GM18873 (cell line): ENCODE measurements at regions not wholly inside any gene's neighbourhood (a gene's known extent, or its start where the extent isn't known, plus 50 kb on each side); places are given as distances from the start of the nearest gene placed in this dataset.
"Not testable (repeated sequence)": the region's sequence is repeated elsewhere in the genome, so short reads cannot be mapped to it uniquely, and the experiment has no call there.

Source experiments
- ATAC-seq: cut with Tn5 transposase; IDR thresholded peaks from one replicate; pipeline ENCODE4 v1.9.1; 2021; ENCODE audit warnings: mild to moderate bottlenecking, moderate library complexity, moderate number of reproducible peaks; ENCODE audit not compliant: unreplicated experiment, low FRiP score

- no peak for ATAC-seq
Observed at GRCh38 chr6:141884850-141885249, 247.9 kb upstream of the GJE1 start.

DNA sequence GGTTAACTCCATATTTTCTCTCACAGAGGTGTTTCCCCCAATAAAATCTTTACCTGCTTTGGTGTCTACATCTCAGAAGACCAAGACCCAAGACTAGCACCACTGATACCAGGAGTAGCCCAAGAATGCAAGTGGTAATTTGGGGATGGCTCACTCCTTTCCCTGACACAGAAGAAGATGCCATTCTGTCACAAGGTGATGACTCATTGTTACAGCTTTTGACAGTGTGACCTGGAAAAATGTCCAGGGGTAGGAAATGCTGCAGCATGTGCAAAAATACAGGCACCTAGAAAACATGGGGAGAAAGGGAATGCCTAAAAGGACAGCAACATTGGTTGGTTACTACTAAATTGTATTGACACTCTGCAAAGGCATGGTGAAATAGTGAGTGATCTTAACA lies 254.0 kb upstream of the GJE1 start:
- no peak for ATAC-seq

GRCh38 chr6:141877275-141877983 lies 255.3 kb upstream of the GJE1 start:
- no peak for ATAC-seq

- no peak for ATAC-seq
Observed at GRCh38 chr6:141874930-141875602, 257.7 kb upstream of the GJE1 start.

- ATAC-seq, result not testable (repeated sequence)
Observed at GRCh38 chr6:141869509-141869908, 263.2 kb upstream of the GJE1 start.

DNA sequence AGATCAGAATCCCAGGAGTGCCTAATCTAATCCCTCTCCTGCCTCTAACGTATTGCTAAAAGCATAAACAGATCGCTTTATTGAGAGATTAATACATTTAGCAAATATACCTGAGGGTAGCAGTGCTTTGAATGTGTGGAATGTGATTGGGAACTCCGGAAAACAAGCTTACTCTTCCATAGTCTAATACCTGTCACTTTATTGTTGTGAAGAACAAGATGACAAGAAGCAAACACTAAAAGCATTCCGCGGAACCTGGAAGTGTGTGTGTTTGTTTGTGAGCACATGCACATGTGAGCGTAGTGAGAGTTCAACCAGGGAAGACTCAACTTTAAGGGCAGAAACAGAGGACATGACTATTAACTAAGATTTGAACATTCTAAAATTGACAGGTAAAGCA lies 265.0 kb upstream of the GJE1 start:
- no peak for ATAC-seq

GRCh38 chr6:141866731-141867497 lies 265.8 kb upstream of the GJE1 start:
- no peak for ATAC-seq

GRCh38 chr6:141851063-141851462 lies 281.7 kb upstream of the GJE1 start:
- no peak for ATAC-seq

GRCh38 chr6:141848029-141848890 lies 284.5 kb upstream of the GJE1 start:
- no peak for ATAC-seq

- ATAC-seq, result no peak
Observed at GRCh38 chr6:141846639-141847038, 286.1 kb upstream of the GJE1 start.

GRCh38 chr6:141843178-141843834 lies 289.4 kb upstream of the GJE1 start:
- no peak for ATAC-seq

- ATAC-seq, result no peak
Observed at GRCh38 chr6:141833001-141833655, 299.6 kb upstream of the GJE1 start.

GRCh38 chr6:141830530-141830929 lies 302.2 kb upstream of the GJE1 start:
- no peak for ATAC-seq

DNA sequence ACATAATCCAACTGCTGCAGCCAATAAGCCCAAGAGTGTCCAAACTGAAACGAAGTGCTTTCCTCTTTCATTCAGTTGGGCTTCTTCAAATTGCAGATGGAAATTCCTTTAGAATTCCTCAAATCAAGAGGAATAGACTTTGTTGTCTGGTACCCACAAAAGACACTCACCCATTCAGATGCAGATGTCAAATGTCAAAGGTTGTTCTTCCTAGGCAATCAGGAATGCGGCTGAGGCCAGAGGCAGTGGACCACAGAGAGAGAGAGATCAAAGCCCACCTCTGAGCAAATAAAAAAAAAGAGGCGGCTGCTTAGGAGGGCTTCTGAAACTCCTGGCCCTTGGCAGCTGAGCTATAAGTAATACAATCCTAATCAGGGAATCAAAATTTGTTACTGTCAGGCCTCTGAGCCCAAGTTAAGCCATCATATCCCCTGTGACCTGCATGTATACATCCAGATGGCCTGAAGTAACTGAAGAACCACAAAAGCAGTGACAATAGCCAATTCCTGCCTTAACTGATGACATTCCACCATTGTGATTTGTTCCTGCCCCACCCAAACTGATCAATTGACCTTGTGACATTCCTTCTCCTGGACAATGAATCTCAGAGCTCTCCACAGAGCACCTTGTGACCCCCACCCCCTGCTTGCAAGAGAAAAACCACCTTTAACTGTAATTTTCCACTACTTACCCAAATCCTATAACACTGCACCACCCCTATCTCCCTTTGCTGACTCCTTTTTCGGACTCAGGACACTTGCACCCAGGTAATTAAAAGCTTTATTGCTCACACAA lies 303.0 kb upstream of the GJE1 start:
- ATAC-seq, result no peak

DNA sequence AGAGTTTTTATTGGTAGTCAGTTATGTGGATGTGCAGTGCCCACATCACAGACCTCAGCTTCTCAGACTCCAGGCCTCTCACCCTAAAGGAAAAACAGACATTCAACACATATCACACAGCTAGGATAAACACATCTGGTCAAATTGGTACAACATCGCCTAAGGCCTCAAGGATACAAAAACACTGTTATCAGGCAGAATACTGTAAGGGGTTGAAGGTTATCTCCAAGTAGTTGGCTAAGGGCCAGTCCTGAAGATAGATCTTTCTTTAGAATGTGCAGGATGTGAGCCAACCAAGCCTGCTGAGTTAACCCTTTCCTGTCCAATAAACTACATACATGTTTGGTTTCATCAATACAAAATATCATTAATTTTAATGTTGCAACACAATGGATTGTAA lies 308.4 kb upstream of the GJE1 start:
- ATAC-seq, result no peak

DNA sequence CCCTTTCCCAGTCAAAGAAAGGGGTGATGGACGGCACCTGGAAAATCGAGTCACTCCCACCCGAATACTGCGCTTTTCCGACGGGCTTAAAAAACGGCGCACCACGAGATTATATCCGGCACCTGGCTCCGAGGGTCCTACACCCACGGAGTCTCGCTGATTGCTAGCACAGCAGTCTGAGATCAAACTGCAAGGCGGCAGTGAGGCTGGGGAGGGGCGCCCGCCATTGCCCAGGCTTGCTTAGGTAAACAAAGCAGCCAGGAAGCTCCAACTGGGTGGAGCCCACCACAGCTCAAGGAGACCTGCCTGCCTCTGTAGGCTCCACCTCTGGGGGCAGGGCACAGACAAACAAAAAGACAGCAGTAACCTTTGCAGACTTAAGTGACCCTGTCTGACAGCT lies 317.7 kb upstream of the GJE1 start:
- not testable (repeated sequence) for ATAC-seq

DNA sequence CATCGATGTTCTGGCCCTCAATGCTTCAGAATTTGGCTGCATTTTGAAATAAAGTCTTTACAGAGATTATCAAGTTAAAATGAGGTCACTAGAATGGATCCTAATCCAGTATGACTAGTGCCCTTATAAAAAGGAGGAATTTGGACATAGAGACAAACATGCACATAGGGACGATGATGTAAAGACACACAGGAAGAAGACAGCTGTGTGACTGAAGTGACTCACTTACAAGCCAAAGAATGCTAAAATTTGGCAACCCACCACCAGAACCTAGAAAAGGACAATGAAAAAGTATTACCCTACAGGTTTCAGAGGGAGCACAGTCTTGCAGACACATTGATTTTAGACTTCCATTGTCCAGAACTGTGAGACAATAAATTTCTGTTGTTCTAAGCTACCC lies 322.8 kb upstream of the GJE1 start:
- ATAC-seq, result no peak

DNA sequence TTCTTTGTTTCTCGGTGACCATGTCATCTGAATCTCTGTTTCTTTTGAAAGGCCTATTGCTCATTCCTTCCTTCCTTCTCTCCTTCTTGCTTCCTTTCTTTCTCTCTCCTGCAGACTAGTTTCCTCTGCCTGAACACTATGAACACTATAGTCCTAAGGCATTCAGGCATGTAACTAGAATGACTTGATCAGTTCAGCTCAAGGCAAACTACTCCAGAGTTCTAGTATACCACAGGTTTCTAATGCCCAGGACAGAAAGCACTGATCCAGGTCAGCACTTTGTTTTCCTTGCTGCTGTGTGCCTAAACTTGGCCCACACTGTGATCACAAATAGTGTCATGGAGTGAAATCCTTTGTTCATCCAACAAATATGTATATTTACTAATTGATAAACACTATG lies 324.1 kb upstream of the GJE1 start:
- no peak for ATAC-seq

DNA sequence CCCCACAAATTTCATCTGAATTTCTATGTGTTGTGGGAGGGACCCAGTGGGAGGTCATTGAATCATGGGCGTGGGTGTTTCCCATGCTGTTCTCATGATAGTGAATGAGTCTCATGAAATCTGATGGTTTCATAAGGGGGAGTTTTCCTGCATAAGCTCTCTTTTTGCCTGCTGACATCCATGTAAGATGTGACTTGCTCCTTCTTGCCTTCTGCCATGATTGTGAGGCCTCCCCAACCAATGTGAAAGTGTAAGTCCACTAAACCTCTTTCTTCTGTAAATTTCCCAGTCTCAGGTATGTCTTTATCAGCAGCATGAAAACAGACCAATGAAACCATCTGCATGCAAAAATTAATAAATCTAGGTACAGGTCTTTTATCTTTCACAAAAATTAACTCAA lies 331.8 kb upstream of the GJE1 start:
- not testable (repeated sequence) for ATAC-seq
